ENCODE measurements at regions not wholly inside any gene's neighbourhood (a gene's known extent, or its start where the extent isn't known, plus 50 kb on each side); places are given as distances from the start of the nearest gene placed in this dataset.

DNA sequence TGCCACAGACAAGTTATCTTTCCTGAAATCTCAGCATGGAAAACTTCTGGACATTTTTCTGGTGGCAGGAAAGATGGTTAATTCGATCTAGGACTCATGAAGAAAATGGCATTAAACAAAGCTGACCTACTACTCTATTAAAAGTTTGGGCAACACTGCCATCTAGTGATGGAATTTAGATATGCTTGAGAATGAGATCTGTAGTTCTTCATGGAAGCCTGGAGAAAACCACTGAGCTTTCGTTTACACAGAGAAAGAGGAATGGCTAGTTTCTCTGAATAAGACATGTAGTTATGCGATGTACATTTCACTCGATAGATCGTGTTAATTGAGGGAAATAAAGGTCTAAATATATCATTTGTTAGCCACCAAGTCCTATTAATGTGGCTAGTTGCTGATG is 51.7 kb upstream of the CHRDL1 start:
- DNase-seq: peak; percentile 61

DNA sequence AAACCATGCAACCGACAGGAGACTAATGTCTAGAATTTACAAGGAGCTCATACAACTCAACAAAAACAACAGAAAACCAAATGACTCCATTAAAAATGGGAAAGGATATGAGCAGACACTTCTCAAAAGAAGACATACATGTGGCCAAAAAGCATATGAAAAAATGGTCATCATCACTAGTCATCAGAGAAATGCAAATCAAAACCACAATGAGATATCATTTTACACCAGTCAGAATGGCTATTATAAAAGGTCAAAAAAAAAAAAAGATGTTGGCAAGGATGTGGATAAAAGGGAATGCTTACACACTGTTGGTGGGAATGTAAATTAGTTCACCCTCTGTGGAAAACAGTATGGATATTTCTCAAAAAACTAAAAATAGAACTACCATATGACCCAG is 50.5 kb upstream of the CHRDL1 start:
- no peak for DNase-seq
